NB4 (cell line): ENCODE measurements at regions not wholly inside any gene's neighbourhood (a gene's known extent, or its start where the extent isn't known, plus 50 kb on each side); places are given as distances from the start of the nearest gene placed in this dataset.

Experiments
- DNase-seq: peaks from one replicate; pipeline ENCODE4 v3.0.0; 2010; ENCODE audit warnings: low read depth
- H3K4me3 ChIP-seq: one replicate; pipeline ENCODE4 v1.5.1; 2011; ENCODE audit warnings: mild to moderate bottlenecking, low read depth, low read length, moderate library complexity
- MYC ChIP-seq: IDR thresholded peaks from 2 replicates; pipeline ENCODE4 v1.6.1; 2011; ENCODE audit warnings: low read depth, low read length
- POLR2A ChIP-seq: IDR thresholded peaks from 2 replicates; pipeline ENCODE4 v1.6.1; 2011; ENCODE audit warnings: mild to moderate bottlenecking; ENCODE audit not compliant: insufficient read length; ENCODE audit errors: extremely low read depth
- TF ChIP-seq, protein P1 (sequence below): IDR thresholded peaks from 2 replicates; pipeline ENCODE4 v1.6.1; 2011; ENCODE audit warnings: low read depth, low read length
- TF ChIP-seq, protein P2 (sequence below): IDR thresholded peaks from one replicate; pipeline ENCODE4 v1.5.1; 2012; ENCODE audit warnings: low read depth, low read length

- no peak overlapping the region for H3K4me3 ChIP-seq
- DNase-seq, result no peak
- TF ChIP-seq, protein P1, sequence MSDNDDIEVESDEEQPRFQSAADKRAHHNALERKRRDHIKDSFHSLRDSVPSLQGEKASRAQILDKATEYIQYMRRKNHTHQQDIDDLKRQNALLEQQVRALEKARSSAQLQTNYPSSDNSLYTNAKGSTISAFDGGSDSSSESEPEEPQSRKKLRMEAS, result no peak
- TF ChIP-seq POLR2A (no peak), MYC (no peak)
- TF ChIP-seq, protein P2, sequence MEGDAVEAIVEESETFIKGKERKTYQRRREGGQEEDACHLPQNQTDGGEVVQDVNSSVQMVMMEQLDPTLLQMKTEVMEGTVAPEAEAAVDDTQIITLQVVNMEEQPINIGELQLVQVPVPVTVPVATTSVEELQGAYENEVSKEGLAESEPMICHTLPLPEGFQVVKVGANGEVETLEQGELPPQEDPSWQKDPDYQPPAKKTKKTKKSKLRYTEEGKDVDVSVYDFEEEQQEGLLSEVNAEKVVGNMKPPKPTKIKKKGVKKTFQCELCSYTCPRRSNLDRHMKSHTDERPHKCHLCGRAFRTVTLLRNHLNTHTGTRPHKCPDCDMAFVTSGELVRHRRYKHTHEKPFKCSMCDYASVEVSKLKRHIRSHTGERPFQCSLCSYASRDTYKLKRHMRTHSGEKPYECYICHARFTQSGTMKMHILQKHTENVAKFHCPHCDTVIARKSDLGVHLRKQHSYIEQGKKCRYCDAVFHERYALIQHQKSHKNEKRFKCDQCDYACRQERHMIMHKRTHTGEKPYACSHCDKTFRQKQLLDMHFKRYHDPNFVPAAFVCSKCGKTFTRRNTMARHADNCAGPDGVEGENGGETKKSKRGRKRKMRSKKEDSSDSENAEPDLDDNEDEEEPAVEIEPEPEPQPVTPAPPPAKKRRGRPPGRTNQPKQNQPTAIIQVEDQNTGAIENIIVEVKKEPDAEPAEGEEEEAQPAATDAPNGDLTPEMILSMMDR, result no peak
Observed at GRCh38 chr2:21381421-21381820, 257.7 kb downstream of the TDRD15 start.

DNA sequence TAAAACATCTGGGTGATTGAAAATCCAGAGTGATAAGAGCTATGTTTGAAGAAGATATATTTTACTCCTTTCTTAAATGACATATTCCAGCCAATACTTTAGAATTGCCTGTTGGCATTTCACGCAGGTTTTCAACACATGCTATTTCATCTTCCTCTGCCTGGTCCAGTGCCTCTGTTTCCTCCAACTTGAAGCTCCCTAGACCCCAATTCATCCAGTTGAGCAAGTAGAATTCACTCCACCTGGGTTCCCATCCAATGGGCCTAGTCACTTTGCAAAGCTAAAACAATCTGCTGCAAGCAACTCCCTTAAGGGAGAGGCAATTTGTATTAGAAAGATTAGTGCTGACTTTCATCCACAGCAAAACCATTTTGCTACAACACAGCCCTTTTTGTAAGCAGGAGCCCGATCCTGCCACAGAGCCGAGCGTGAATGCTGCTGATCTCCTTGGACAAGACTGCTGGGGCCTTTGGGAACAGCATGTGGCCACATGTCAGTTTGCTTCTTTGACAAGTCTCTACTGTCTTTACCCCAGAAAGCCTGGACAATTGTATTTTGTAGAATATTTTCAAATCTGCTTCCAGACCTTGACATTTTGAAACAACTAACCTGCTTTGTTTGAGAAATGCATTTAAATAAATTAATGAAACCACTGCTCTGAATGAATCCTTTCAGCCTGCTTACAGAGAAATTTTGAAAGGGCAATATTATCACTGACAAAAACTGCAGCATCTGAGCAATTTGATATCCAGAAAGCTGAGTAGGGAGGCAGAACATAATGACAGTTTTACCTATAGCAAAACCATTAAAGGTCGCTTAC lies 259.1 kb downstream of the TDRD15 start:
- H3K4me3 ChIP-seq, result no peak overlapping the region
- TF ChIP-seq POLR2A (no peak), MYC (no peak)
- TF ChIP-seq, protein P1, result no peak
- TF ChIP-seq, protein P2, result no peak
- no peak for DNase-seq

DNA sequence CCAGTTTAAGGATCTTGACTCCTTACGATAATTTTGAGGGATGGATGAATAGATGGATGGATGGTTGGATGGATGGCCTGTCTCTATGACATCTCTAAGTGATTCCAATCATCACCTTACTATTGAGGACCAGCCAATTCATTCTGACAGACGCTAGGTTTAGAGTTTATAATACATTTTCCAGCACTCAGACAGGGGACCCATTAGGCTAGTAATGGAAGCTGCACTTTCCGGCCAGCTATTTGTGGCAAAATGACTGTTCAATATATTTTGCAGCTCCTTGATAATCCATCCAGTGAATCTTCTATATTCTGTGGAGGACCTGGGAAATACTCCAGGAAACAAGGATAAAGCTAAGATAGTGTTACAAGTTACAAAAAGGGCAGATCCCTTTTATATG lies 262.9 kb downstream of the TDRD15 start:
- H3K4me3 ChIP-seq, result no peak overlapping the region
- no peak for DNase-seq
- TF ChIP-seq, protein P1, result no peak
- TF ChIP-seq MYC (no peak), POLR2A (no peak)
- TF ChIP-seq, protein P2, result no peak

- TF ChIP-seq POLR2A (no peak), MYC (no peak)
- TF ChIP-seq, protein P1, result no peak
- TF ChIP-seq, protein P2, result no peak
- DNase-seq, result no peak
- no peak overlapping the region for H3K4me3 ChIP-seq
Observed at GRCh38 chr2:21392649-21393048, 268.9 kb downstream of the TDRD15 start.

GRCh38 chr2:21393173-21393572 lies 269.4 kb downstream of the TDRD15 start:
- TF ChIP-seq MYC (no peak), POLR2A (no peak)
- TF ChIP-seq, protein P2, result no peak
- TF ChIP-seq, protein P1, result no peak
- DNase-seq, result no peak
- H3K4me3 ChIP-seq, result no peak overlapping the region
